ACHN (cell line): ENCODE measurements at regions not wholly inside any gene's neighbourhood (a gene's known extent, or its start where the extent isn't known, plus 50 kb on each side); places are given as distances from the start of the nearest gene placed in this dataset.

Source experiments
- DNase-seq: peaks from one replicate; pipeline ENCODE4 v3.0.0-alpha.2; 2015
- in situ Hi-C: cut with HindIII; loops from 2 replicates; pipeline ENCODE4 v1.10.0; 2017; ENCODE audit warnings: low sequenced_read_pairs, low pct_ligation_motif_present, low pct_unique_long_range_greater_than_20kb

DNA sequence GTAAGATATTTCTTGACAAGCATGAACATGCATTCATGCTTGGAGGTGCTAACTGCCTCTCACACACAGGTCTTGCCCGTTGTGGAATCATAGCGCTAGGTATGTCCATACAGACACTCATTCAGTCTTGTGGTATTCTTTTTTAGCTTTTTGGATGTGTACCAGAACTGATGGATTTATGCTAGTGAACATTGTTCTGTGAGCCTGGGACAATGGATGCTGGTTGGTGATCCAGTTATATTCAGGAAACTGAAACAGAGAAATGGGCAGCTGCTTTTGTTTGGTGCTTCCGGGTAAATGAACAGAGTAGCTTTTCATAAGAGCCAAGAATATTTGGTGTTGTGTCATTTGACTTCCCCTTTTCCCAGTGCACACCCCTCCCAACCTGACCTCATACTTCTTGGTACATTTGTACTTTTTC is 78.9 kb upstream of the SLC4A4 start:
- in situ Hi-C loops, result no loop called here
- no peak for DNase-seq

DNA sequence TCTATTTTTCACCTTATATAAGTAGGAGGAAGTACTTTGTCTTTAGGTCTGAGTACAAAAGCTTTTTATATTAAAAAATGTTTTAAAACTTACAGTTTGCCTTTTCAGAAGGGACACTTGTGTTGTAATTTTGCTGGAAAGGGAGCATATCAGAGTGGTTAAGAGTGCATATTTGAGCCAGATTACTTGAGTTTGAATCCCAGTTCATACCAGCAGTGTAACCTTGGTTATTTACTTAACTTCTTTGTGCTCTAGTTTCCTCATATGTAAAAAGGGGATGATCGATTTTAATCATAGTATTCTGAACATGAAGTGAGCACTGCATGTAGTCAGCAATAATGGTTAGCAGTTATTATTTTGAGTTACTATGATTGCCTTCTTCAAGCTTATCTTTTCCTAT is 78.3 kb upstream of the SLC4A4 start:
- DNase-seq, result no peak
- in situ Hi-C loops, result no loop called here

DNA sequence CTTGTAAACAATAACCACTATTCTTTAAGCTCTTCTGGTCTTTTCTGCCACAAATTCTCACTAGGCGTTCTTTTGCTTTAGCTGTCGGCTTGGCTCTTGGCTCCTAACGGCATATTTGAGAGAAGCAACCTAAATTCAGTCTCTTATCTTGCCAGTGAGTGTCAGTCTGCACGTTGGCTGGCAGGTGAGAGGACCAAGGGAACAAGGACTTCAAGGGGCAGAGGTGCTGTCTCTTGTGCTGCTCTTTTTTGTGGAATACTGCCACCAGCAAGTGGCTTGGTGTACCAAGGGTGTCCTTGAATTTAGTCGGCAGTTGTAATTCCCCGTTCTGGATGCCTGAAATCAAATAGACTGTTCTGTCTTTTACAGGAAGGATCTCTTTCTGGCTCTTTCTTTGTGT is 77.8 kb upstream of the SLC4A4 start:
- in situ Hi-C loops, result no loop called here

DNA sequence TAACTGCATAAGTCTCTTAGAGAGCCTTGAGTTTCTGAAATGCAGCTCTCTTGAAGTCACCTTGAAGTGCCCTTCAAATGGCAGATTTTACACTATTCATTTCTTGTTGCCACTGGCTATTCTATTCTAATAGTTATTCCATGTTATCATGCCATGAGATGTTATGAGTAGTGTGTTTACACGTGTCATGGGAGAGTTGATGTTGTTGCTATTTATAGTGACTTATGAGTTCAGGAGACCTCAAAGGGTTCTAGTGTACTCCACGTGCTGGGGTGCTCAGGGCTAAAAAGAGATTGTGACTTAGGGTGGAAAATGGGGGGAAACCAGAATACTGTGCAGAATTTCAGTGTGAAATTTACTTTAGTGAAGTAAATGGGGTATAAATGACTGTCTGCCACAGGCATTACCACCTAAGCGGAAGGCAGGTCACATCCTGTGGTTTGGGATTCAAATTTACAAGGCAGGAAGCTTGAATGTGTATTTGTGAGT is 77.1 kb upstream of the SLC4A4 start:
- in situ Hi-C loops, result no loop called here
- no peak for DNase-seq

More for the DNA sequence above, 77.8 kb upstream of the SLC4A4 start:
- no peak for DNase-seq

DNA sequence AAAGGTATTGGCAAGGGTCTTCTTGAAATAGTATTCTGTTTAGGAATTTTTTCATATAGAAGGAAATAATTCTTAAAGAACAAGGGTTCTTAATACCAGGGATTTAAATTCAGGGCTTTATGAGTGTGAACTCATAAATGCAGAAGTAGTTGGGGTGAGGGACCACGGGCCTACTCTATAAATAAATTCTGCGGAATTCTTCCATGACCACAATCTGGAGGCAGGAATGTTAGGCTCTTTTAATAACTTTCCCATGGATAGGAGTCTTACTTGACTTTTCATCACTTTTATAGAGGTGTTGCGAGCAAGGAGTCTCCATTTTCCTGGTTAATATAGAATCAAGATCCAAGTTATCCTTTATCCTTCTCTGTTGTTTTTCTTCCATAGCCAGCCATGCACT is 76.7 kb upstream of the SLC4A4 start:
- DNase-seq, result no peak
- in situ Hi-C loops, result no loop called here

DNA sequence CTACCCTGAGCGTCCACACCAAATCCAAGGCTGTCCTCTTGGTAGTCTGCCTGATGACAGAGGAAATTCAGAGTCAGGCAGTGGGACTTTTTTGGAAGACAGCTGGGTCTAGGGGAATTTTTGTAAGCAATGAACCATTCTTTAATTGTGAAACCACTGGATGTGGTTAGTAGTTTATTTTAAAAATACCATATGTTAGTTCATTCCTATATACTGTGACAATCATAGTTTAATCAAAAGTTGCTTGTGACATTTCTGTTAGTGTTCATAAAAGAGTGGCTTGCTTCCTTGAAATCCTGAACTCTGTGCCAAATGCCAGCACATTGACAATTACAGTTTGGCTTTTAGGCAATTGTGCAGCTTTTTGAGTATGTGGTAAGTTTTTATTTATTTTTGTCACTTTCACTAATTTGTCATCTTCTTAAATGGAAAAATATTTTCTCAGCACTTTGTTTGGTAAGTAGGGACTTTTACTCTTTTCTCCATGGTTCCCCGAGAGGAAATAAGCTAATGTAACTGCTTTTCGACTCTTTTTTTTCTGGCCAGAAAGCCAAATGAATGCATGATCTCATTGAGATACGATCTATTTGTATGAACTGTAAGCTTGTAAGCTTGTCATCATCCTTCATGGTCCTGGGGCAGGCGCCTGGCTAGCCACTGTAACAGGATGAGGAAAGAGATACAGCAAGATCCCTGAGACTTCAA is 72.6 kb upstream of the SLC4A4 start:
- no peak for DNase-seq
- in situ Hi-C loops, result no loop called here

DNA sequence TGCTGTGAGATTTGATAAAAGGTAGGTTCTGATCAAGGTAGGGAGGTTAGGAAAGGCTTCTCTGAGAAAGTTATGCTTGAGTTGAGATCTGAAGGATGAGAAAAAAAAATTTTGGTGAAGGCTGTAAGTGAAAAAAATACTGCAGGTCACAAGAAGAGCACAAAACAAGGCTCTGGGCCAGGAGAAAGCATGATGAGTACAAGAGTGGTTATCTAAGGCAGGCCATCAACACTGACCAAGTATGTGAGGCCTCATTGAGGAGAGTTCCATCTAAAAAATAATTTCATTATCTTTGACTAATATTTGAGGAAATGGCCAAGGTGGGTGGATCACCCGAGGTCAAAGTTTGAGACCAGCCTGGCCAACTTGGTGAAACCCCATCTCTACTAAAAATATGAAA is 71.6 kb upstream of the SLC4A4 start:
- DNase-seq, result no peak
- in situ Hi-C loops, result no loop called here

DNA sequence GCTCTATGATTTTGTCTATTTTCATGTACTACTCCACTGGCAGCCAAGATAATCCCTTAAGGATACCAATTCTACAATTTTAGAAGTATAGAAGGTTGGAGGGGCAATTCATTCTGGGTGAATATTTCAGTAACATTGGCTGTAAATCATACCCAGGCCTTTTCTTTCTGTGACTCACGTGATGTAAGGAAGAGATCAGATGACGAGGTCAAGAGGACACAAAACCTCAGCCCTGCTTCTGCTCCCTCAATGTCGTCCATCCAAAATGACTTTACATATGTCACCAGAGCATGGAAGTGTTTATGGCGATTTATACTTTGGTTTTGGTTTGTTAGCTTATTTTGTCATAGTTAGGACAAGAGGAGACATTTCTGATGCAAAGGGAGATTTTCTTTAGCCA is 70.7 kb upstream of the SLC4A4 start:
- in situ Hi-C loops, result no loop called here
- DNase-seq, result no peak

DNA sequence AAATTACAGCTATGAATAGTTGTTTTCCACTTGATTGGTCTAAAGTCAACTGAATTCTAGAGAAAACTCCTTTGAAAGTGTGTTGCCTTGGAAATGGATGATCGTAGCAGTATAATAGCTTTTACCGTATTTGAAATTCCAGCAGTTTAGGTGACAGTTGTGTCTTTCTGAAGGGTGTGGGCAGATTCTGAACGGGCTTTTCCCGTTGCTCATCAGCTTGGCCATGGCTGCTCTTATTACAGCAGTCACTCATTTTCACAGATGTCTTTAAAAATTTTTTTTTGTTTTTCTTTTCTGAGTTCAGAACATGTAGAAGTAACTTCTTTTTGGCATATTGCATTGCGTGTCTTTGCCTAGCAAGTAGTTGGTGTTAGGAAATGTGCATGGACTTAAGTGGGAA is 69.6 kb upstream of the SLC4A4 start:
- in situ Hi-C loops, result no loop called here

DNA sequence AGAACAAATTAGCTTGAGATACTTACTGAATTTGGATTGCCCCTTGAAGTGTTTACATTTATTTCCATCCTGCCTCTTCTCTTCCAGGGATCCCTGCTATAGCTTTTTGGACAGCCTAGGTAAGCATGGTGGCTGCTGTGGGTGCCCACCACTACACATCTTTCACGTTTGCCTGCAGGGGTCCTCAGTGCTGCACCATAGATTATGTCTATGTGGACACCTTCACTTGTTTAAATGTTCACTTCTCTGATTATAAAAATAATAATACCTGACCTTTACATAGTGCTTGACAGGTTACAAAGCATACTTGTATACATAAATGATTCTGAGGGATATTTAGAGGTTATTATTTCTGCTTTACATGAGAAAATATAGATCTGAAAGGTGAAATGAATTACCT is 67.9 kb upstream of the SLC4A4 start:
- in situ Hi-C loops, result no loop called here
- DNase-seq, result peak; percentile 54

More for the DNA sequence above, 69.6 kb upstream of the SLC4A4 start:
- no peak for DNase-seq

DNA sequence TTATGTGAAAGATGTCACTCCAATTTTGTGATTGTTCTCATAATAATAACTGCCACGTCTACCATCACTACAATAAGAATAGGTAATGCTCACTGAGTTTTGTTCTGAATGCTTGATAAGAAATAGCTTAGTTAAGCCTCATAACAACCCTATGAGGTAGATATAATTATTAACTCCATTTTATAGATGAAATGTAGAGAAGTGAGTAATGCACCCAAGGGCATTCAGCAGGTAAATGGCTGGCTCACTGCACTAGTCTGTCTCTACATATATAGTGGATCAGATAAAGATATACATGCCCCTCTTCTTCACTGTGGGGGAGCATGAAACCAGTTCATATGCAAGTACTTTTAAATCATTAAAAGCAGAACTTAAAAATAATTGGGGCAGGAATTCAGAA is 65.8 kb upstream of the SLC4A4 start:
- peak; percentile 18 for DNase-seq
- in situ Hi-C loops, result no loop called here

DNA sequence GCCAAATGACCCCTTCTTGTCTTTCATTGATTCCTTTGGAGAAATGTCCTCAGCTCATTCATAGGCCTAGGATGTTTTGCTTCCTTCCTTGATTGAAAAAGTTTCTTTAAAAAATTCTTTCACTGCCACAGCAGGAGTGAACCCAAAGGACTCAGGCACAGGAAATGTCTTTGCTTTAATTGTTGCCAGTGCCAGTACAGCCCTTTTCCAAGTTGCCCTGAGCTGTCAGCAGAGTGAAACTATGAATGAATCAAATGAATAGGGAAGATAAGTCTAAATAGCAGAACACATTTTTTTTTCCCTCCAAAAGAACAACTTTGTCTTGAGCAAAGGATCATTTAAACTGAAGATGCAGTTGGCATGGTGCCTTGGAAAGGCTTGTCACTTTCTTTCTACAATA is 63.8 kb upstream of the SLC4A4 start:
- in situ Hi-C loops, result no loop called here
- DNase-seq, result no peak

DNA sequence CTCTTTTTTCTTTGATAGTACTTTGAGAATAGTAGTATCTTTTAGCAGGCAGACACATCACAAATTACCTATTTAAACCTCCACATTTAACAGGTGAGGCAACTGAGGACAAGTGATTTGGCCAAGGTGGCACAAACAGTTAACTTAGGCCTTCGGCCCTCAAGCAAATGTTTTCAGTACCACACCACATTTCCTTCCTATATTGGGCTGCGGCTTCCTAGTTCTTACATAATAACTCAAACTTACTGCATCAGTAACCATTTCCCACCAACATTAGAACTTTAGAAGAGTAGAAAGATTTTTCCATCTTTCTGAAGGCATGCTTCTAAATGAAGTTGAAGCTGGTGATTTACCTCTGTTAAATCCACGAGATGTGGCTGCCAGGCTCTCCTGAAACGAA is 63.2 kb upstream of the SLC4A4 start:
- DNase-seq, result no peak
- in situ Hi-C loops, result no loop called here

DNA sequence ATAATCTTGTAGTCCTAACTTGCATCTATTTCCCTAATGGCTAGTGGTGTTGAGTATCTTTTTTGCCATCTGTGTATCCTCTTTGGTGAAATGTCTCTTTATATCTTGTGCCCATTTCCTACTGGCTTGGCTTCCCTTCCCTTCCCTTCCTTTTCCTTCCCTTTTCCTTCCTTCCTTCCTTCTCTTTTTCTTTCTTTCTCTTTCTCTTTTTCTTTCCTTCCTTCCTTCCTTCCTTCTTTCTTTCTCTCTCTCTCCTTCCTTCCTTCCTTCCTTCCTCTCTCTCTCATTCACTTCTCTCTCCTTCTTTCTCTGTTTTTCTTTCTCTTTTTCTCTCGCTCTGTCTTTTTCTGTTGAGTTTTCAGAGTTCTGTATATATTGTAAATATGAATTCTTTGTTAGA is 61.5 kb upstream of the SLC4A4 start:
- in situ Hi-C loops, result no loop called here
- DNase-seq, result no peak

DNA sequence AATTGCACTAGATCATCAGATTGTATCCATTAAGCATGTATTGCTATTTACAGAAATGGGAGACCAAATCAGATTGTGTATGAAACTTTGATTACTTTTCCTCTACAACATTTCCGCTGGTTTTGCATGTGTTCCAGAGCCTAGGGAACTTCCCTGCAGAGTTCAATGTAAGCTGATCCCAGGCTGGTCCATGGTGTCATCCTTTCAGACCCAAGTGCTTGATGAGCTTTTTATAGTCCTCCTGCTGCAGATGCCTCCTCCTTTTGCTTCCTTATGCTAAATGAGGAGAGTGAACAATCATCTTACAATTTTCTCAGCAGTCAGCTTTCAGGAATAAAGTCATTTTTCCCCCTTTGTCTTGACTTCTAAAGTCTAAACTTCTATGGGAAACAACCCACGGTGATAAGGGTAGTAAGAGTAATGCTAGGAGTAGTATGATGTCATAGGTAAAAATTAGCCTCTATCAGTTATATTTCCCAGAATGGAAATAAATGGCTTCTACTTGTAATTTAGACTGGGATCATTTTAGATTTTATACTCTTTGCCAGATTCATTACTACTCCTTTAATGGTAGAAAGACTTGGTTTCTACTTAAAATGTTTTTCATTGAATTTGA is 55.1 kb upstream of the SLC4A4 start:
- DNase-seq, result no peak
- in situ Hi-C loops, result no loop called here

DNA sequence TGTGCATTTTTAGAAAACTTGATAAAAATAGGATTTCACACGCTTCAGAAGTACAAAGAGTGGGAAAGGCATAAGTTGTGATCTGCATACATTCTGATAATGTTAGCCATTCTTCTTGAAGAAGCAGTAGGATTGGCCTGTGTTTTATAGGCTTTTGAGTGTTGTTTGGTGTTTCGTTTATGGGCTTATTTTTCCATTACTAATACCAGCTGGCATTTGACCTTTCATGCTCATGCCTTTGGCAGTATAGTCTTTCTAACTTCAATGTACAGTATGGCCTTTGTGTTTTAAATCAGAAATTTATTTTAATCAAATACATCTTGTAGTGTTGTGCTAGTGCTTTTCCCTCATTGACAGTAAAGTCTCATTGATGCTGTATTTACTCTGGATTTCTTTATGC is 51.5 kb upstream of the SLC4A4 start:
- in situ Hi-C loops, result no loop called here
- DNase-seq, result no peak

DNA sequence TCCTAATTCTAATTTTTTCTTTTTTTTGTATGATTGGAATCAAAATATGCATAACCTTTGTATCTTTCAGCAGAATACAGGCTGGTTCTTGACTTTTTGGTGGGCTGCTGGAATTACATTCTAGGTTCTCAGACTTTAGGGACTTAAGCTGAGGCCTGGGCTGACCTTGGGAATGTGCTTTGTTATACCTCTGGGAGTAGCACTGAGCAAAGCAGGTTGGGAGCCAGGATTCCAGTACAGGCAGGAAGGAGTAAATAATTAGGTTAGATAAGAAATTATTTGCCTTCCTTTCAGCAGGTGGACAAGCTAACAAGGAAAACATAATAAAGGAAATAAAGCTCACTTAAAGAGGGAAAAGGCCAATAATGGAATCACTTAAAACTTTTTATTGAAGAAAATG is 49.9 kb upstream of the SLC4A4 start:
- in situ Hi-C loops, result no loop called here
- no peak for DNase-seq
